ENCODE measurements at regions not wholly inside any gene's neighbourhood (a gene's known extent, or its start where the extent isn't known, plus 50 kb on each side); places are given as distances from the start of the nearest gene placed in this dataset.
"Not testable (repeated sequence)": the region's sequence is repeated elsewhere in the genome, so short reads cannot be mapped to it uniquely, and the experiment has no call there.

GRCh38 chr1:182170891-182171461 lies 109.5 kb upstream of the ZNF648 start:
- H3K27me3 ChIP-seq (ENCODE audit: control insufficient read depth, insufficient read depth, low read length) = no peaks in the 10 kb centered on the region
- no peak overlapping the region for H3K27ac ChIP-seq (ENCODE audit: low read length)
- WGBS (ENCODE audit: insufficient coverage, low lambda C conversion rate) = 43% methylated on average over 2 of the region's 7 CpGs
- no peak for DNase-seq
- H3K4me3 ChIP-seq (ENCODE audit: low read length) = no peak overlapping the region
- peaks cover 5% of the 10 kb centered on the region for H3K4me1 ChIP-seq (ENCODE audit: control insufficient read depth, insufficient read depth, low read length)
- H3K9me3 ChIP-seq (ENCODE audit: control insufficient read depth, low read depth, low read length) = no peaks in the 10 kb centered on the region
- H3K36me3 ChIP-seq (ENCODE audit: control insufficient read depth, insufficient read depth, low read length) = no peaks in the 10 kb centered on the region

- H3K9me3 ChIP-seq (ENCODE audit: control insufficient read depth, low read depth, low read length) = no peaks in the 10 kb centered on the region
- 93% methylated on average over 3 of the region's 9 CpGs for WGBS (ENCODE audit: insufficient coverage, low lambda C conversion rate)
- no peaks in the 10 kb centered on the region for H3K27me3 ChIP-seq (ENCODE audit: control insufficient read depth, insufficient read depth, low read length)
- H3K36me3 ChIP-seq (ENCODE audit: control insufficient read depth, insufficient read depth, low read length) = no peaks in the 10 kb centered on the region
- DNase-seq = no peak
- H3K27ac ChIP-seq (ENCODE audit: low read length) = no peak overlapping the region
- no peak overlapping the region for H3K4me3 ChIP-seq (ENCODE audit: low read length)
- peaks cover 1% of the 10 kb centered on the region for H3K4me1 ChIP-seq (ENCODE audit: control insufficient read depth, insufficient read depth, low read length)
These were observed 107.7 kb upstream of the ZNF648 start for GRCh38 chr1:182169203-182169602.

- no peak for DNase-seq
- no peaks in the 10 kb centered on the region for H3K36me3 ChIP-seq (ENCODE audit: control insufficient read depth, insufficient read depth, low read length)
- no peak overlapping the region for H3K27ac ChIP-seq (ENCODE audit: low read length)
- no CpG with 5 or more reads among the region's 1 CpG for WGBS (ENCODE audit: insufficient coverage, low lambda C conversion rate)
- H3K4me1 ChIP-seq (ENCODE audit: control insufficient read depth, insufficient read depth, low read length) = no peaks in the 10 kb centered on the region
- no peaks in the 10 kb centered on the region for H3K9me3 ChIP-seq (ENCODE audit: control insufficient read depth, low read depth, low read length)
- H3K4me3 ChIP-seq (ENCODE audit: low read length) = no peak overlapping the region
- H3K27me3 ChIP-seq (ENCODE audit: control insufficient read depth, insufficient read depth, low read length) = no peaks in the 10 kb centered on the region
These were observed 105.2 kb upstream of the ZNF648 start for GRCh38 chr1:182166750-182167149.

- Histone ChIP-seq H3K4me1 (ENCODE audit: control insufficient read depth, insufficient read depth, low read length) (no peaks in the 10 kb centered on the region), H3K9me3 (ENCODE audit: control insufficient read depth, low read depth, low read length) (no peaks in the 10 kb centered on the region), H3K27ac (ENCODE audit: low read length) (no peak overlapping the region), H3K4me3 (ENCODE audit: low read length) (no peak overlapping the region), H3K36me3 (ENCODE audit: control insufficient read depth, insufficient read depth, low read length) (no peaks in the 10 kb centered on the region), H3K27me3 (ENCODE audit: control insufficient read depth, insufficient read depth, low read length) (no peaks in the 10 kb centered on the region)
- no peak for DNase-seq
- WGBS (ENCODE audit: insufficient coverage, low lambda C conversion rate) = no CpG with 5 or more reads among the region's 5 CpGs
These were observed 104.8 kb upstream of the ZNF648 start for GRCh38 chr1:182166321-182166720.

DNA sequence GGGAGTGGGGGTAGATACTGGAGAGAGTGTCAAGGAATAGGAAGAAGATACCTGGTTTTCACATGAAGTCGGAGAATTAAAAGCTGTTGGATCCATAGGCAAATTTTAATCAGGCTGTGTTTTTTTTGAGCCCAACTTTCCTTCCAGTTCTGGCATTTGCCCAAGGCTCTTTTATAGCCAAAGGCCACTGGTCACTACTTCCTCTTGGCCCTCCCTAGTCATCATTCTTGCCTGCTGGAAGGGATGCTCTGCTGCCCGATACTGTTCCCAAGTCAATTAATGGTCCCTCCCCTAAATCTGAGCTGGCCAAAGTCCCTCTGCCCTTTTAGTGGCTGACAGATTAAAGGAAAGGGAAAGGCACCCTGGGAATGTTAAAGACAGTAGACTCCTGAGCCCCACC lies 102.8 kb upstream of the ZNF648 start:
- 100% methylated on average over 1 of the region's 2 CpGs for WGBS (ENCODE audit: insufficient coverage, low lambda C conversion rate)
- DNase-seq = no peak
- no peaks in the 10 kb centered on the region for H3K36me3 ChIP-seq (ENCODE audit: control insufficient read depth, insufficient read depth, low read length)
- no peaks in the 10 kb centered on the region for H3K27me3 ChIP-seq (ENCODE audit: control insufficient read depth, insufficient read depth, low read length)
- no peak overlapping the region for H3K4me3 ChIP-seq (ENCODE audit: low read length)
- H3K9me3 ChIP-seq (ENCODE audit: control insufficient read depth, low read depth, low read length) = no peaks in the 10 kb centered on the region
- no peak overlapping the region for H3K27ac ChIP-seq (ENCODE audit: low read length)
- H3K4me1 ChIP-seq (ENCODE audit: control insufficient read depth, insufficient read depth, low read length) = no peaks in the 10 kb centered on the region

DNA sequence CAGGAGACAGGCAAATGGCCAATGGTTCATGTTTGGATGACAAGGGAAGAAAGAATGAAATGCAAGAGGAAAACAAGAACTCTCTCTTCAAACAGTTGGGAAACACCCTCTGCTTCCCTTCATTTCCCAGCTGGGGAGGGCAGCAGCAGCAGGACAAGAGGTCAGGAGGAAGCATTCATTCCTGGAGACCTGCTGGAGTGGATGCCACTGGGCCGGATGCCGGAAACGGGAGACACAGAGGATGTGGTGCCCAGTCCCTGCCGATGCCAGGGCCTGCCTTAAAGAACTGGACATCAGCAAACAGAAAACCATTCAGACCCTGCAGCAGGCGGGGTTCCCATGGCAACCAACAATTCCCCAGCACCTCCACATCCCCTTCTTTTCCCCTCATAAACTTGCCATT lies 102.3 kb upstream of the ZNF648 start:
- WGBS (ENCODE audit: insufficient coverage, low lambda C conversion rate) = 100% methylated on average over 1 of the region's 5 CpGs
- Histone ChIP-seq H3K4me3 (ENCODE audit: low read length) (no peak overlapping the region), H3K36me3 (ENCODE audit: control insufficient read depth, insufficient read depth, low read length) (no peaks in the 10 kb centered on the region), H3K27ac (ENCODE audit: low read length) (no peak overlapping the region), H3K27me3 (ENCODE audit: control insufficient read depth, insufficient read depth, low read length) (no peaks in the 10 kb centered on the region), H3K4me1 (ENCODE audit: control insufficient read depth, insufficient read depth, low read length) (no peaks in the 10 kb centered on the region), H3K9me3 (ENCODE audit: control insufficient read depth, low read depth, low read length) (no peaks in the 10 kb centered on the region)
- no peak for DNase-seq

GRCh38 chr1:182159443-182159842 lies 97.9 kb upstream of the ZNF648 start:
- no peak overlapping the region for H3K4me3 ChIP-seq (ENCODE audit: low read length)
- H3K27me3 ChIP-seq (ENCODE audit: control insufficient read depth, insufficient read depth, low read length) = no peaks in the 10 kb centered on the region
- DNase-seq = no peak
- H3K4me1 ChIP-seq (ENCODE audit: control insufficient read depth, insufficient read depth, low read length) = no peaks in the 10 kb centered on the region
- H3K36me3 ChIP-seq (ENCODE audit: control insufficient read depth, insufficient read depth, low read length) = no peaks in the 10 kb centered on the region
- no peaks in the 10 kb centered on the region for H3K9me3 ChIP-seq (ENCODE audit: control insufficient read depth, low read depth, low read length)
- no peak overlapping the region for H3K27ac ChIP-seq (ENCODE audit: low read length)

- Histone ChIP-seq H3K9me3 (ENCODE audit: control insufficient read depth, low read depth, low read length) (no peaks in the 10 kb centered on the region), H3K27me3 (ENCODE audit: control insufficient read depth, insufficient read depth, low read length) (no peaks in the 10 kb centered on the region), H3K27ac (ENCODE audit: low read length) (no peak overlapping the region), H3K4me1 (ENCODE audit: control insufficient read depth, insufficient read depth, low read length) (no peaks in the 10 kb centered on the region), H3K36me3 (ENCODE audit: control insufficient read depth, insufficient read depth, low read length) (no peaks in the 10 kb centered on the region), H3K4me3 (ENCODE audit: low read length) (no peak overlapping the region)
- 90% methylated on average over 2 of the region's 2 CpGs for WGBS (ENCODE audit: insufficient coverage, low lambda C conversion rate)
- DNase-seq = no peak
These were observed 95.7 kb upstream of the ZNF648 start for GRCh38 chr1:182157187-182157586.

GRCh38 chr1:182154425-182154824 lies 92.9 kb upstream of the ZNF648 start:
- H3K27me3 ChIP-seq (ENCODE audit: control insufficient read depth, insufficient read depth, low read length); H3K9me3 ChIP-seq (ENCODE audit: control insufficient read depth, low read depth, low read length); H3K4me3 ChIP-seq (ENCODE audit: low read length); H3K4me1 ChIP-seq (ENCODE audit: control insufficient read depth, insufficient read depth, low read length); H3K36me3 ChIP-seq (ENCODE audit: control insufficient read depth, insufficient read depth, low read length); H3K27ac ChIP-seq (ENCODE audit: low read length); DNase-seq: not testable (repeated sequence)
- no CpG with 5 or more reads among the region's 1 CpG for WGBS (ENCODE audit: insufficient coverage, low lambda C conversion rate)

GRCh38 chr1:182149411-182149965 lies 88.0 kb upstream of the ZNF648 start:
- H3K4me3 ChIP-seq (ENCODE audit: low read length) = no peak overlapping the region
- no peak overlapping the region for H3K27ac ChIP-seq (ENCODE audit: low read length)
- H3K9me3 ChIP-seq (ENCODE audit: control insufficient read depth, low read depth, low read length) = no peaks in the 10 kb centered on the region
- no peaks in the 10 kb centered on the region for H3K36me3 ChIP-seq (ENCODE audit: control insufficient read depth, insufficient read depth, low read length)
- peak in 1 of 2 donors; percentile 15 for DNase-seq
- H3K4me1 ChIP-seq (ENCODE audit: control insufficient read depth, insufficient read depth, low read length) = peaks cover 5% of the 10 kb centered on the region
- no CpG with 5 or more reads among the region's 6 CpGs for WGBS (ENCODE audit: insufficient coverage, low lambda C conversion rate)
- H3K27me3 ChIP-seq (ENCODE audit: control insufficient read depth, insufficient read depth, low read length) = no peaks in the 10 kb centered on the region

GRCh38 chr1:182147951-182148350 lies 86.4 kb upstream of the ZNF648 start:
- Histone ChIP-seq H3K4me1 (ENCODE audit: control insufficient read depth, insufficient read depth, low read length) (peaks cover 17% of the 10 kb centered on the region), H3K9me3 (ENCODE audit: control insufficient read depth, low read depth, low read length) (no peaks in the 10 kb centered on the region), H3K4me3 (ENCODE audit: low read length) (no peak overlapping the region), H3K27ac (ENCODE audit: low read length) (no peak overlapping the region), H3K36me3 (ENCODE audit: control insufficient read depth, insufficient read depth, low read length) (no peaks in the 10 kb centered on the region), H3K27me3 (ENCODE audit: control insufficient read depth, insufficient read depth, low read length) (no peaks in the 10 kb centered on the region)
- DNase-seq = no peak
- no CpG with 5 or more reads among the region's 5 CpGs for WGBS (ENCODE audit: insufficient coverage, low lambda C conversion rate)

Measured in large intestine (tissue), 3 donors.